GM18517 (cell line): ENCODE measurements at regions not wholly inside any gene's neighbourhood (a gene's known extent, or its start where the extent isn't known, plus 50 kb on each side); places are given as distances from the start of the nearest gene placed in this dataset.
"Not testable (repeated sequence)": the region's sequence is repeated elsewhere in the genome, so short reads cannot be mapped to it uniquely, and the experiment has no call there.

ENCODE experiments used
- ATAC-seq: cut with Tn5 transposase; IDR thresholded peaks from one replicate; pipeline ENCODE4 v1.9.1; 2021; ENCODE audit warnings: mild to moderate bottlenecking, moderate library complexity; ENCODE audit not compliant: unreplicated experiment

DNA sequence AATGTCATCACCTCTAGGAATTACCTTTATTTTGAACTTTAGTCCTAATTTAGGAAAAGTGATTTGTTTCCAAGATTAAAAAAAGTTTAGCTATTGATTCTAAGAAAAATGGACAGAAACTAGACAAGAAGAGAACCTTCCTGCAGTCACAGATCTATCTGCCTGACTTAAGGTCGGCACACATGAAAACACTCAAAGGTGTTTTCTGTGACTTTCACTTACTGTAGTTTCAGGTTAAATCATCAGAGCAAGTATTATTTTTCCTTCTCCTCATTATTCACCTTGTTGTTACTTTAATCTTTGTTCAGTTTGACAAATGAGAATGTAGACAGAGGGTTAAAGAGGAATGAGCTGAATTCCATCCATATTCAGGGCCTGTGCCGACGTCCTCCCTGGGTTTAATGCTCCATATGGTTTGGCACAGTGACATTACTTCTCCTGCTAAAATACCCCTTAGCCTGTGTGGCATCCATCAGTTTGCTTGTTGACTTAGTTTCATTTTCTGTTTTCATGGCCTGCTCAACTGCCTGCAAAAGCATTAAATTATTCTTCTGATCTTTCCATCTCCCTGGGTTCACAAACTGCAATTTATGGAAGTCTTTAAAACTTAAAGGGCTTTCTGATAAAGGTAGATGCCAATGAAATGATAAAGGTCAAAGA is 352.7 kb downstream of the NKX6-1 start:
- peak; percentile 75 for ATAC-seq

DNA sequence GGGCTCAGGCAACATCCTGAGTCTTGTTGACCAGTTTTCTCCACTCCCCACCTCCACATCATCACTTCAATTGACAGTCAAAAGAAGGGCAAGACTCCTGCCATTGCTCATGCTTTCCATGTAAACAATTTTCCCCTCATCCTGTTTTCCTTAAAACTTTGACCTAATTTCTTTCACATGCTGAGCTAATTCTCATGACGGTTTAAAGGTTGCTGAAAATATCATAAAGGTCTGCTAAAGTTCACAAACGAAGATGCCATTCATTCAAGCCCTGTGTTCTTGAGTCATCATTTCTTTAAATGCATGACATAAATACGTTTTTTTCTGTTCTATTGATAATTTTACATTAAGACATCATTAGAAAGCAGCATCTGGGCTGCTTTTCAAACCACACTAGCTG is 353.9 kb downstream of the NKX6-1 start:
- no peak for ATAC-seq

DNA sequence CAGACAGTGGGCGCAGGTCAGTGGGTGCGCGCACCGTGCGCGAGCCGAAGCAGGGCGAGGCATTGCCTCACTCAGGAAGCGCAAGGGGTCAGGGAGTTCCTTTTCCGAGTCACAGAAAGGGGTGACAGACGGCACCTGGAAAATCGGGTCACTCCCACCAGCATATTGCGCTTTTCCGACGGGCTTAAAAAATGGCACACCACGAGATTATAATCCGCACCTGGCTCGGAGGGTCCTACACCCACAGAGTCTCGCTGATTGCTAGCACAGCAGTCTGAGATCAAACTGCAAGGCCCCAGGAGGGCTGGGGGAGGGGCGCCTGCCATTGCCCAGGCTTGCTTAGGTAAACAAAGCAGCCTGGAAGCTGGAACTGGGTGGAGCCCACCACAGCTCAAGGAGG is 372.2 kb downstream of the NKX6-1 start:
- not testable (repeated sequence) for ATAC-seq

DNA sequence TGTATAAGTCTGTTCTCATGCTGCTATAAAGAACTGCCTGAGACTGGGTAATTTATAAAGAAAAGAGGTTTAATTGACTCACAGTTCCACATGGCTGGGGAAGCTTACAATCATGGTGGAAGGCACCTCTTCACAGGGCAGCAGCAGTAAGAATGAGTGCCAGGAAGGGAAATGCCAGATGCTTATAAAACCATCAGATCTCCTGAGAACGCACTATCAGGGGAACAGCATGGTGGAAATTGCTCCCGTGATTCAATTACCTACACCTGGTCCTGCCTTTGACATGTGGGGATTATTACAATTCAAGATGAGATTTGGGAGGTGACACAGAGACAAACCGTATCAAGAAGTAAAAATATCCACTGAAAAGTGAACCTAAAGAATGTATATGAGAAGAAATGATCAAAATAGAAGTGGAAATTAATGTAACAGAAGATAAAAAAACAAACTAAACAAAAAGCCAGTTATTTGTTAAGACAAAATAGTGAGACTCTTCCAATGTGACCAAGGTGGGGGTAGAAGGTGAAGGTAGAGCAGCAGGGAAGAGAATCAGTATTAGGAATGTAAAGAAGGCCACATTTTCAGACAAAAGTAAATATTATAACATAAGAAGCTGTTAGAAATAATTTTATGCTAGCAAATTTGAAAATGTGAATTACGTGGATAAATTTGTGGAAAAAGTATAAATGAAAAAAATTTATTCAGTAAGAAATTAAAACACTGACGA is 372.9 kb downstream of the NKX6-1 start:
- no peak for ATAC-seq

DNA sequence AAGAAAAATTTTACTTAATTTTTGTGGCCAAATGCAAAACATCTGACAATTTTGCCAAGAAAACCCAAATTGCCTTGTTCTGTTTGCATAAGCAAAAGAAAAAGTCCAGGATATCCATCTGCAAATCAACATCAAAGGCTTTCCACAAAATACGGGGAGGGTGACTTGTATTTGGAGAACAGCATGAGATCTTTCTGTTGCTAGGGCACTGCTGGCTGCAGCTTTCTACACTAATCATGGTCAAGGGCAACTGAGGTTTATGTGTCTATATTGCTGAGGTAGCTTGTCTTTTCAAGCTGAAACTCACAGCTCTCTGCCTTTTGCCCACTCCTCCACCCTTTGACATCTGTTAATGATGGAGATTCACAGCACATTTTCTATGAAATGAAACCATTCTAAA is 389.1 kb downstream of the NKX6-1 start:
- ATAC-seq = no peak

DNA sequence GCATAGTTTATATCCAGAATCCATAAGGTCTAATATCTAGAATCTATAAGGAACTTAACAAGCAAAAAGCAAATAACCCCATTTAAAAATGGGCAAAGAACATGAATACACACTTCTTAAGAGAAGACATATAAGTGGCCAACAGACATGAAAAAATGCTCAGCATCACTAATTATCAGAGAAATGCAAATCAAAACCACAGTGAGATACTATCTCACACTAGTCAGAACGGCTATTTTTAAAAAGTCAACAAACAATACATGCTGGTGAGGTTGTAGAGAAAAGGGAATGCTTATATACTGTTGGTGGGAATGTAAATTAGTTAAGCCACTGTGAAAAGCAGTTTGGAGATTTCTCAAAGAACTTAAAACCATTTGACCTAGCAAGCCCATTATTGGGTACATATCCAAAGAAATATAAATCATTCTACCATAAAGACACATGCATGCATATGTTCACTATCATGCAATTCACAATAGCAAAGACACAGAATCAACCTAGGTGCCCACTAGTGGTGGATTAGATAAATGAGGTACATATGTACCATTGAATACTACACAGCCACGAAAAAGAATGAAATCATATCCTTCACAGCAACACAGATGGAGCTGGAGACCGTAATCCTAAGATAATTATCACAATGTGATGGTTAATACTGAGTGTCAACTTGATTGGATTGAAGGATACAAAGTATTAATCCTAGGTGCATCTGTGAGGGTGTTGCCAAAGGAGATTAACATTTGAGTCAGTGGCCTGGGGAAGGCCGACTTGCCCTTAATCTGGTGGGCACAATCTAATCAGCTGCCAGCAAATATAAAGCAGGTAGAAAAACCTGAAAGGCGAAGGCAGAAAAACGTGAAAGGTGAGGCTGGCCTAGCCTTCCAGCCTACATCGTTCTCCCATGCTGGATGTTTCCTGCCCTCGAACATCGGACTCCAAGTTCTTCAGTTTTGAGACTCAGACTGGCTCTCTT is 397.2 kb downstream of the NKX6-1 start:
- ATAC-seq = not testable (repeated sequence)

DNA sequence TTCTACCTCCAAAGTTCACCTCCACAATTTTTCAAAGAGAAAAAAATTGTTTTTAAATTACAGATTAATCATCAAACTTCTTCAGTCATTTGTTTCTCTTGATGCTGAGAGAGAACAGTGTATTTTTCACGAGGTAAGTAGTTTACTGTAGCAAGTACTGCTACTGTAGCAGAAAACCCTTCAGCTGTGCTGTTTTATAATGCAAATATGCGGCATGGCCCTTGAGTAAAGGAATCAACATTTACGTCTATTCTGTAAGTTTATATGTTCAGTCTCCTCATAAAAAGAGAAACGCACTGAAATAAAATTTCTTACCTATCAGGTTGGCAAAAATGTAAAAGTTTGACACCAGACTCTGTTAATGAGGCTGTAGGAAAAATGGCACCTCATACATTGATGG is 399.0 kb downstream of the NKX6-1 start:
- ATAC-seq = no peak

DNA sequence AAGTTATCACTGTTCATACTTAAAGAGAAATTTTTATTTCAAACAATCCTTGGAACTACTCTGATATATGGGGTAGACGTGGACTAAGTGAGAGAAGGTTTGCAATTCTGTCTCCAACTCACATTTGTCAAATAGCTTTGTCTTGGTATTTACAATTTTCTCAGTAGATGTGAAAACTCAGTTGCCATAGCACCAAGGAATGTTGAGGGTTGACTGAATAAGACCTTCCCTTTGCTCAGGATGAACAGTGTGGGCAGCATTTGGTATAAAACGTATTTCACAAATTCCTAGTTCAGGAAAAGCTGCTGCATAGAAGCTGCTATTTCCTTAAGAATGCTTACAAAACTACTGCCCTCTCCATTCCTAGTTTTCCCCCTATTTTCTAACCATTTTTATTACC is 399.5 kb downstream of the NKX6-1 start:
- no peak for ATAC-seq

DNA sequence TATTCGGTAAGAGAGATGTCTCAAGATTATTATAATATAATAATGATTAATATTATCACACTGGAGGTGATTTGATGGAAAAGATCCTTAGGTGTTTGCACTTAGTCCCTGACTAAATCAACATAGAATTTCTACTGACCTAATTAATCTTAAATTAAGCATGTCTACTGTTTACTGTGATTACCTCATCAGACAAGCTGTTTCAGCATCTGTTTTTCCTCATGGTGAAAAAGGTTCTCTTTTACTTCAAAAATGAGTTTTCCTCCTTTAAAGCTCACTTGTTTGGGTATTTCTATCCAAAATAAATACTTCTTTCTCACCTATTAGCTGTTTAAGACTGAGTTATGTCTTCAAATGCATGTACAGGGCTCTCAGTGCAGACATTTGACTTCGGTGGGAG is 407.8 kb downstream of the NKX6-1 start:
- no peak for ATAC-seq

DNA sequence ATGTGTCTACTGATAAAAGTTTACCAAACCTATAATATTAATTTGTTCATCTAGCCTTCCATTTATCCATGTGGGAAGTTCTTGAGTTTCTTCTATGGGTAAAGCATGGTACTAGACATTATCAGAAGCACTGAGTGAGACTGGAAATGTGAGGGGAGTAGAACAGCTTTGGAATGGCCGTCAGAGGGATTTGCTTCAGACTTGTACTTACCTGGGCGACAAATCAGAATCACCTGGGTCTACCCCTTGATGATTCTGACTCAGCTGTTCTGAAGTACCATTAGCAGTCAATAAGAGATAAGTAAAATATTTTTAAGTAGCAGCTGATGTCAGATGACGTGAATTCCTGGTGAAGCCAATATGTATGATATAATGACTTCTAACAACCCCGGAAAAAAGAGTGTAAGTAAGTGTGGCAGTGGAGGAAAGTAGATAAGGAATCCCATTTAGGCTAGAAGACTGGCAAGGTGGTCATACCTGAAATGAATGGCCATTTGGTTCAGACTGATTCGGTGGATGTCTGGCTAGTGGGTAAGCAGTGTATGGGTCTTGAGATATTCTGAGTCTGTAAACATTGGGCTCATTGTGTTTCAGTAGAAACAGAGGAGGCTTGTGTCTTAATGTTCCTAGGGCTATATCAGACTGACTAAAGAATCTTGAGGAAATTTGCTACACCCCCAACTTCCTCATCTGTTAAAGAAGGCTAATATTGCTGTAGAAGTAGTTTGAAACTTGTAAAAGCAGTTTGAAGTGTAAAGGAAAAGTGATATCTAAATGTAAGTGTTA is 409.2 kb downstream of the NKX6-1 start:
- no peak for ATAC-seq

DNA sequence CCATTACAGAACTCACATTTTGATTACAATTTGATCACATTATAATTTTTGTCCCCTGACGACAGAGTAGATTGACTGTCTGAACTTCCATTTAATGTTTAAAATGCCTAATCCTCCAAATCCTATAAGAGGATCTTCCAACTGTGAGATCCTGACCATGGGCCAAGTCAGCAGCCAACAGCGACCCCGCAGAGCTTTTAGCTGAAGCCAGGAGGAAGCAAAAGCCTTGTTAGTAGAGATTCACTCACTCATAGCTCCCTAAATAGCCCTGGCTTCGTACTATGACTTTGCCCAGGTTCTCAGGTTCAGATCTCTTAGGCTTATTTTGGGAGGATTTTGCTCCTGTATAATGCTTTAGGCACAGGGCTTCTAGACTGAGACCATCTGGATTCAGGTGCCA is 413.1 kb downstream of the NKX6-1 start:
- ATAC-seq = no peak

DNA sequence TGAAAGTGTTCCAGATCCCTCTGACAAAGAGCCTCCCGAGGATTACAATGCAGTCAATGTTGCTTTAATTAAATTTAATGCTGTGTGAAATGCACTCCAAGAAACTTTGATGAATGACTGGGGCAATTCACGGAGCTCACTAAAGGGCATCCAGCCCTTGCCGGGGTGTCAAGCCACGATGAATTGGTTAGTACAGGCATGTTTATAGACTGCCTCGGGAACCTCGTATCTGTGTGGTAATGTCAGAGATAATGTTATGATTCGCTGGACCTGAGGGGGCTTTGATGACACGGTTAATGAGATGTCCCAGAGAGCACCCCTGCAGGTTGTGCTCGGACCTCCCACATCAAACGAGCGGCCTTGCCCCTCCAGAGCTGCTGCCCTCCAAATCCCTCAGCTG is 428.8 kb downstream of the NKX6-1 start:
- ATAC-seq = no peak

DNA sequence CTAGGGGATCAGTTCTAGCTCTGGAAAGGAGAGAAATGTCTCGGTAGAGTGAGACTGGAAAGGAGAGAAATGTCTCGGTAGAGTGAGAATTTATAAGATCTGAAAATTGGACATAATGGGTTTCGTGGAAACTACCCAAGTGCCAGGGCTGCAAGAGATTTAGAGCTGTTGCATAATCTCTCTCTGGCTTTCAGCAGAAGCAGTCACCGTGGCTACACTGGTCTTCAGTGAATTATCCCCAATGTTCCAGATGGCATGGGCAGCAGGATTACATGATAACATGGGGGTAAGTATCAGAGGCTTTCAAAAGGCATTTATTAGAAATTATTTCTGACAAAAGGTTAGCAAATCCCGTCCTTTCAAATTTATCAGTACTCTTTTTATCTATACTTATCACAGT is 435.5 kb downstream of the NKX6-1 start:
- no peak for ATAC-seq

DNA sequence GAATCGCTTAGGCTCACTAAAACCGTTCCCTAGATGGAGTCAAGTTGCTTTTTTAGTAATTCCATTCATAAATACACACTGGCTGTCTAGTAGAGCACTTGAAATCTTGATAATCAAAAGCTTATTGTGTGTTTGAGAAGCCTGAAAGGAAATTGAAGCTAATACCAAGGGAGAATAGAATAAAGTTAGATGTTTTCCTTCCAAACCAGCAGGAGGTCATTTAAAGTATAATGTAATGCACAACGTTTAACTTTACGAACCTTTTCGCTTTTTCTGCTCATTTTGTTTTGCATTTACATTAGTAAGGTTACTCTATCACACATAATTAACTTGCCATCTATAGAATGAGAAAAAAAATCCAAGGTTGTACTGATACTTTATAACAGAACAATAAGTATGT is 440.9 kb downstream of the NKX6-1 start:
- no peak for ATAC-seq

DNA sequence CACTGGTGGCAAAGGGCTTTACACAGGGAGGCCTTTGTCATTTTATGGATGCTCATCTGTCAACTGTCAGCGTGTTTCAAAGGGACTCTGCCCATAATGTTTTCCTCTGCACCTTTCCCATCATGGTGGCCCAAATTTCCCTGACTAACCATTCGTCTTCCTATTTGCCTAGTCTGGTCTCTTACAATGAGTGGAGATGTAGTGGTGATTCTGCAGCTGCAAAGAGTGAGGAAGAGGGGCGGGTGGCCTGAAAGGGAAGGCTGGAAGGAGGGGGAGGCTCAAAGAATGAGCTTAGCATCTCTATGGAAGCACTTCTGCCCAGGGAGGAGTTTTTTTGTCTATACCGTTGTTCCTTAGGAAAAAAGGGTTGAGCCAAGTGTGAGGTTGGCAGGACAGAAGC is 447.5 kb downstream of the NKX6-1 start:
- no peak for ATAC-seq

DNA sequence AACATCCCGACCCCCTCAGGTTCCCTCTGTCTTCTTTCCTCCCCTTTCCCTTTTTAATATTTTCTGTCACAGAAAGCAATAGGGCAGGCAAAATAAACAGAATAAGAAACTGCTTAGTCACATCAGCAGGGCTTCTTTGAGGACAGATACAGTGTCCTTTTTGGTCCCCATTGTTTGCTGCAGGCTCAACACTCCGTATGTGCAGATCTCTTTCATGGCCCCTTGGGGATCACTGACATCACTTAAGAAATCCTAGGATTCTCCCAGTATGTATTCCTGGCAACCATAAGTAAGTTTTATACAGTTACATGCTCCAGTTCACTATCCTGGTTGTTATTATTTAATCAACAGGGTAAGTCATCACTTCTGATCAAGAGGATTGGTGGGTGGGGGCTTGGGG is 448.0 kb downstream of the NKX6-1 start:
- ATAC-seq = no peak

DNA sequence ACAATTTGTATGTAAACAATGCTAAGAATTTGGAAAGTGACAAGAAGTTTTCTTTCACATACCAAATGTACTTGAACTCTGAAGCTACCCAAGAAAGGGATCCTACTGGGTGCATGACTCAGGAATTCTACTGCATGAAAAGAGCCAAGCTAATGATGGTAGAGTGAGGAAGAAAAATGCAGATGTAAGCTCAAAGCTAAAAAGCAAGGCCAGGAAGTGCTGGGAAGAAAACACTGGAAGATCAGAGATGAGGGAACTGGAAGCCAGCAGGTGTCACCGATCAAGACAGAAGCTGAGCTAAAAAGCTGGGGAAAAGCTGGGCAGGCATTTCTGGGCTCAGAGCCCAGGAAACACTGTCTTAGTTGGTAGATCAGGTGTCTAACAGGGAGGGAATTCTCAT is 449.1 kb downstream of the NKX6-1 start:
- no peak for ATAC-seq

DNA sequence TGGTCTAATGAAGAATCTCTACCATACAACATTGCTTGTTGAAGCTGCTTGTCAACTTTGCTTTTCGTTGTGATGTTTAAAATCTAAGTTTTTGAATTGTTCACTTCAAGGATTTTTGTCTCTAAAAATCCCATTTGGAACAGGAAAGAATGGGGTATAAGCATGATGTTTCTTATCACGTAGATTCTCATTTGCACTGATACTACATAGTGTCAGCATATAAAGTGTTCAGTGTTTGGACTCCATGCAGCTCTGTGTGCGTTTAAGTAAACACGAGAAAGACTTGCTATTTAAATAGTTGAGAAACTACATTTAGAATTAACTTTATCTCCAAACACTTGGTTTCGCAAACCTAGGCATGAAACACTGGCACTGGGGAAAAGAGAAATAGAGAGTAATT is 452.5 kb downstream of the NKX6-1 start:
- ATAC-seq = no peak

DNA sequence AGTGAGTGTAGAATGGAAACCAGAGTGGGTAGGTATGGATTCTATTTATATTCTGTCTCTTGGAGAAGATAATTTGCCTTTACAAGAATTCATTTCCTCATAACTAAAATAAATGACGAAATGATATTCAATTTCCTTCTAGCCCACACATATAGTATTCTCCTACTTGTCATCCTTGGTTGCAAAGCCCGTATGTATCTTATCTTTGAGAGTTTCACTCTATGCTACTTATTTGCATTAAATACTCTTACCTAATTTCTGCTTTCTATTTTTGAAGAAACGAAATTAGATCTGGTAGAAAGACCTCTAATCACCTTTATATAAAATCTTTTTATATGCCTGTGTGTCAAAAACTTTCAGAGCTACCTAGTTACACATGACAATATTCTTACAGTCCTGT is 457.7 kb downstream of the NKX6-1 start:
- ATAC-seq = no peak

DNA sequence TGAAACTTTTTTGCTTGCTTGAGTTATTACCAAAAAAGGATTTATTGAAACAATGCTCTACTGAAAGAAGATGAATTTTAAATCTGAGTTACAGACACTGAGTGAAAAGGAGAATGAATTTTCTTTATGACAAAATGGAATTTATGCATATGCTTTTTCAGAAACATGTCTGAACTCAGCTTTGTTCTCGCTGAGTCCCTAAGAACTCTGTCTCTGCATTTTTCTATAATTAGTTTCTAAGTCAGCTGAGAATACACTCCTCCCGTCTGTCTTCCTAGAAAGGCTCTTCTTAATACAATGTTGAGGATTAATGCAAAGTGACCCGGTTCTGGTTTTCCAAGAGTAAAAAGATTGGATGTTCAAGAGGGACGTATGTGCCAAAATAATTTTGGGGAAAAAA is 463.5 kb downstream of the NKX6-1 start:
- no peak for ATAC-seq

DNA sequence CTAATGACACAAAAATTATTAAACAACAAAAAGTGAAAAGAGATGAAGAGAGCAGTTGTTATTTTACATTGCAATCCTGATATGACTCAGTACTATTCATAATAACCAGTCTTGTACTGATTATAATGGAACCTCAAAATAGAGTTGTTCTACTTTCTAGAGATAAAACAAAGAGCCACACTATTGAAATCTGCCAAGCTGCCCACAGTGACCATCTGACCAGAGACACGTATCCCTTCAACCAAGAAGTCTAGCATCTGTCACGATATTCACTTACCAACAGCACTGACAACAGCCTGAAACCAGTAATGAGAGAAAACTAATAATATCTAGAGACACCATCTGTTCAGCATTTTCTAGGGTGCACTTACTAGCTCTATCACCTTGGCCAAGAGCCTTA is 466.7 kb downstream of the NKX6-1 start:
- ATAC-seq = peak; percentile 86
